ENCODE measurements at regions not wholly inside any gene's neighbourhood (a gene's known extent, or its start where the extent isn't known, plus 50 kb on each side); places are given as distances from the start of the nearest gene placed in this dataset.

DNA sequence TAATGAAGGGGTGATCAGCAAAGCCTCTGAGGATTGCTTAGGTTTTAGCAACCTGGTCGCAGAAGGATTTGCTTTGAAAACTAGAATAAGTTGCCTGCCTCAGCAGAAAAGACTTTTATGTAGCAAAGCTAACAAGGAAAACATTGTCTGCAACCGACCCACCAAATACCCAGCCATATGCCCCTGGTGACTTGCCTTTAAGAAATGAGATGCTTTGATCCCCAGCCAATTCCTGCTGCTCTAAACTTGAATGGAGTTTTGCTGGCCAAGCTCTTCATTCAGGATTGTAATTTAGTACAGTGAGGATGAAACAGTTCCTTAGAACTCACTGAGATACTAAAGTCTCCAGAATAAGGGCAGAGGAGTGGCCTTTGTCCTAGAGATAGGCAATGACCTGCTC lies 139.8 kb upstream of the PROK2 start:
- TF ChIP-seq, protein P1, sequence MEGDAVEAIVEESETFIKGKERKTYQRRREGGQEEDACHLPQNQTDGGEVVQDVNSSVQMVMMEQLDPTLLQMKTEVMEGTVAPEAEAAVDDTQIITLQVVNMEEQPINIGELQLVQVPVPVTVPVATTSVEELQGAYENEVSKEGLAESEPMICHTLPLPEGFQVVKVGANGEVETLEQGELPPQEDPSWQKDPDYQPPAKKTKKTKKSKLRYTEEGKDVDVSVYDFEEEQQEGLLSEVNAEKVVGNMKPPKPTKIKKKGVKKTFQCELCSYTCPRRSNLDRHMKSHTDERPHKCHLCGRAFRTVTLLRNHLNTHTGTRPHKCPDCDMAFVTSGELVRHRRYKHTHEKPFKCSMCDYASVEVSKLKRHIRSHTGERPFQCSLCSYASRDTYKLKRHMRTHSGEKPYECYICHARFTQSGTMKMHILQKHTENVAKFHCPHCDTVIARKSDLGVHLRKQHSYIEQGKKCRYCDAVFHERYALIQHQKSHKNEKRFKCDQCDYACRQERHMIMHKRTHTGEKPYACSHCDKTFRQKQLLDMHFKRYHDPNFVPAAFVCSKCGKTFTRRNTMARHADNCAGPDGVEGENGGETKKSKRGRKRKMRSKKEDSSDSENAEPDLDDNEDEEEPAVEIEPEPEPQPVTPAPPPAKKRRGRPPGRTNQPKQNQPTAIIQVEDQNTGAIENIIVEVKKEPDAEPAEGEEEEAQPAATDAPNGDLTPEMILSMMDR (IDR thresholded peaks at IDR 0.05), result no peak
- TF ChIP-seq POLR2A (IDR thresholded peaks at IDR 0.05; ENCODE audit: low read depth) (no peak), EP300 (IDR thresholded peaks at IDR 0.05) (no peak), POLR2AphosphoS5 (IDR thresholded peaks at IDR 0.05) (no peak)

Data from esophagus muscularis mucosa (tissue), 4 donors.